ENCODE measurements at regions not wholly inside any gene's neighbourhood (a gene's known extent, or its start where the extent isn't known, plus 50 kb on each side); places are given as distances from the start of the nearest gene placed in this dataset.

GRCh38 chr3:18223974-18224373 lies 201.2 kb downstream of the SATB1 start:
- TF ChIP-seq CTCF (IDR thresholded peaks at IDR 0.05) (no peak), POLR2A (IDR thresholded peaks at IDR 0.05) (no peak), EP300 (IDR thresholded peaks at IDR 0.05) (no peak)

All from suprapubic skin (tissue), 3 donors.